Stimulated activated CD4-positive, alpha-beta T cell treated with anti-CD3 and anti-CD28 coated beads, Interleukin-12 subunit alpha, Interleukin-12 subunit beta, amount 100 ng/mL, for 48 hours (primary cell): ENCODE measurements at regions not wholly inside any gene's neighbourhood (a gene's known extent, or its start where the extent isn't known, plus 50 kb on each side); places are given as distances from the start of the nearest gene placed in this dataset.

ENCODE experiments used
- DNase-seq, 3 donors: peaks; one replicate each; pipeline ENCODE4 v3.0.0-alpha.2; 2020; ENCODE audit warnings: low read depth in 2 of 3, low spot score in 1 of 3

- no peak for DNase-seq
Measured at GRCh38 chr9:99393993-99394392, 171.9 kb downstream of the SEC61B start.

- no peak for DNase-seq
Measured at GRCh38 chr9:99398241-99398640, 176.2 kb downstream of the SEC61B start.

GRCh38 chr9:99399474-99399873 is 177.4 kb downstream of the SEC61B start:
- DNase-seq, result no peak

- DNase-seq, result no peak
Measured at GRCh38 chr9:99400184-99400731, 178.2 kb downstream of the SEC61B start.

- no peak for DNase-seq
Measured at GRCh38 chr9:99401680-99402504, 179.8 kb downstream of the SEC61B start.

GRCh38 chr9:99403371-99403770 is 181.3 kb downstream of the SEC61B start:
- DNase-seq, result no peak

GRCh38 chr9:99405359-99405758 is 183.3 kb downstream of the SEC61B start:
- no peak for DNase-seq

GRCh38 chr9:99406939-99407338 is 184.9 kb downstream of the SEC61B start:
- DNase-seq, result no peak

- no peak for DNase-seq
Measured at GRCh38 chr9:99411068-99411467, 189.0 kb downstream of the SEC61B start.

GRCh38 chr9:99411479-99412115 is 189.5 kb downstream of the SEC61B start:
- no peak for DNase-seq

GRCh38 chr9:99412606-99413005 is 190.5 kb downstream of the SEC61B start:
- DNase-seq, result no peak

- DNase-seq, result no peak
Measured at GRCh38 chr9:99414321-99414720, 192.2 kb downstream of the SEC61B start.

GRCh38 chr9:99415606-99416005 is 193.5 kb downstream of the SEC61B start:
- no peak for DNase-seq

- DNase-seq, result no peak
Measured at GRCh38 chr9:99416007-99416406, 193.9 kb downstream of the SEC61B start.

GRCh38 chr9:99419070-99419469 is 197.0 kb downstream of the SEC61B start:
- no peak for DNase-seq

- no peak for DNase-seq
Measured at GRCh38 chr9:99421369-99421768, 199.3 kb downstream of the SEC61B start.

- no peak for DNase-seq
Measured at GRCh38 chr9:99425124-99425523, 203.0 kb downstream of the SEC61B start.

- DNase-seq, result no peak
Measured at GRCh38 chr9:99425923-99426842, 204.1 kb downstream of the SEC61B start.

- DNase-seq, result no peak
Measured at GRCh38 chr9:99427260-99427659, 205.2 kb downstream of the SEC61B start.

- DNase-seq, result no peak
Measured at GRCh38 chr9:99430301-99430700, 208.2 kb downstream of the SEC61B start.

GRCh38 chr9:99431103-99431502 is 209.0 kb downstream of the SEC61B start:
- no peak for DNase-seq
